ENCODE measurements at regions not wholly inside any gene's neighbourhood (a gene's known extent, or its start where the extent isn't known, plus 50 kb on each side); places are given as distances from the start of the nearest gene placed in this dataset.
"Not testable (repeated sequence)": the region's sequence is repeated elsewhere in the genome, so short reads cannot be mapped to it uniquely, and the experiment has no call there.

DNA sequence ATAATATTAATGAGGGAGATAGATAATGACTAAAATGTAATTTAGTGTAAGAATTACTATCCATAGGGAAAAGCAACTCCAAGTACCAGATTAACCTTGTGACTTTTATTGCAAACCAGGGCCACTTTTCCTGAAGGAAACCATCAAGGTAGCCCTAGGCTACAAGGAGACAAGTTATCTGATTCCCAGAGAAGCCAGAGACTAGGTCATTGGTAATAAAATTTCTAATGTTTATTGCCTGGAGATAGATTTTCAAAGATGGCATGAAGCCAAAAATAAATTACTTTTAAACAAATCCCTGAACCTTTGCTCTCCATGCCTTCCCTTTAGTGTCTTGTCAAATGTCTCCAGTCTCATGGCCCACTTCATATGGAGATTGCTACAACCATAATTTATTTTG, 610.1 kb upstream of the SLC10A2 start:
- no peak for DNase-seq (ENCODE audit: low read depth in 2 of 3, low spot score in 1 of 3)

DNA sequence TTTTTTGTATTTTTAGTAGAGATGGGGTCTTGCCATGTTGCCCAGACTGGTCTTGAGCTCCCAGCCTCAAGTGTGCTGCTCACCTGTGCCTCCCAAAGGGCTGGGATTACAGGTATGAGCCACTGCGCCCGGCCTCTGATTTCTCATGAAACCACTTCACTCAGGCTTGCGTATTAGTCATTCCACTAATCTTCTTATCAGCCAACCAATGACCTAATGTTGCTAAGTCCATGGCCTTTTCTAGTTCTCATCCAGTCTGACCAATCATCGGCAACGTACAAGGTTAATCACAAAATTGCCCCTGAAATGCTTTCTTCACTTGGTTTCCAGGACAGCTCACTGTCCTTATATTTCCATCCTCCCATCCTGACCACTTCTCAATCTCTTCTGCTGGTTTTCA, 605.3 kb upstream of the SLC10A2 start:
- DNase-seq (ENCODE audit: low read depth in 2 of 3, low spot score in 1 of 3): no peak

DNA sequence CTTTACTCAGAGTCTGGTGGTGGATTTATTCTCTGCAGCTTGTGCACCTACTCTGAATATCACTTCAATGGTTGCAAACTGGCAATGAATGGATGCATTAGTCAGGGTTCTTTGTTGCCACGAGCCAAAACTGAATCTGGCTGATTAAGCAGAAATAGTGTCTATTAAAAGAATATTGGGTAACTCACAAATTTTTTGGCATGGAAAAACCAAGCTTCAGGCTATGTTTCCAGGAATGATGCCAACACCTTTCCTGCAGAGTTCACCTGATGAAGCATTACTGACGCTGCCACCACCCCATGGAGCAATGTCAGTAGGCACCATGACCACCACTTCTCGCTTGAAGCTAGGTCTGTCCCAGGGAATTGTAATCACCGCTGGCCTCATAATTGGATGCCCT, 597.8 kb upstream of the SLC10A2 start:
- no peak for DNase-seq (ENCODE audit: low read depth in 2 of 3, low spot score in 1 of 3)

DNA sequence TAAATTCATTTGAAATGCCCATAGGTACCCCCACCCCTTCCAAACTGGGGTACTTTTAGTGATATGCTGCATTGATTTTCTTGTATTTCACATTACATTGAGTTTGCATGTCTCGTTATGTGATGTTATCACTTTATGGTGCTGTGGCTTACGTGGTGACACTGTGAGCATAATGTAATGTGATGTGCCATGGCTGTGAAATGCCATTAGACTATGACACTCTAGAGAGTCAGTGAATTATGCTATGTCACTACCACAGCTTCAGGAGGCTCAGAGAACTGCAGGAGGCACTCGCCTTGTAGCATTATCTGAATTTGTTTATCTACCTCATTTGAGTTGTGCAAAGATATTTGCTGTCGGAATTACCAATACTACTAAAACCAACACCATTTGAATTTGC, 590.1 kb upstream of the SLC10A2 start:
- no peak for DNase-seq (ENCODE audit: low read depth in 2 of 3, low spot score in 1 of 3)

DNA sequence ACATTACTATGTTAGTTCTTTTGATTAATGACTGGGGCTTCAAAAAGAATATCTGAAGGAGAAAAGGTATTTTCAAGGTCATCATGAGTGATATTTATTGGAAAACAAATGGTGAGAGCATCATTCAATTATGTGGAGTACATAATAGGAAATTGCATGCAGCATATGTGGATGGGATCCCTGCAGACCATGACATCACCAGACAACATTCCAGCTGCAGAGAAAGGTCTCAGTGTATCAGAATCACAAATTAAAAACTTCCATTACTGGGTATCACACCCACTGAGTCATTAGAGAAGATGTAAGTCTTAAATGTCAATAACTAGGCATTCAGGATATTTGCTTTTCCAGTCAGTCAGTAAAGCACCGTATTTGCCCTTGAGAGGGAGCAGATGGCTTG, 574.4 kb upstream of the SLC10A2 start:
- DNase-seq (ENCODE audit: low read depth in 2 of 3, low spot score in 1 of 3): no peak

DNA sequence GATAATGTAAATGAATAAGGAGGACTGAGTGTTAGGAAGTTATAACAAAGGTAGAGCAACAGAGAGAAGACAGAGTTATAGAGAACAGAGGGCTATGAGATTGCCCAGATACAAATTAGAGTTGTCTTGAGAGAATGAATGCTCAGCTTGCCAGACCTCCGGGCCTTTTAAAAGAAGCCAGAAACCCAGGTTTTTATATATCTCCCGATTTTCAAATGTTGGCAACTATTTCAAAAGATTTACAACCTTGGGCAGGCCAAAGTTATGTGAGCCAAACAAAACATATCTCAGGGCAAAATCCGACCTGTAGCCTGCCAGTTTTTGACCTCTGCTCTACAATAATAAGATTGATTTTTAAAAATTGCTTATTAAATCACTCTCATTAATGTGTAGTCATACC, 573.1 kb upstream of the SLC10A2 start:
- DNase-seq (ENCODE audit: low read depth in 2 of 3, low spot score in 1 of 3): no peak

DNA sequence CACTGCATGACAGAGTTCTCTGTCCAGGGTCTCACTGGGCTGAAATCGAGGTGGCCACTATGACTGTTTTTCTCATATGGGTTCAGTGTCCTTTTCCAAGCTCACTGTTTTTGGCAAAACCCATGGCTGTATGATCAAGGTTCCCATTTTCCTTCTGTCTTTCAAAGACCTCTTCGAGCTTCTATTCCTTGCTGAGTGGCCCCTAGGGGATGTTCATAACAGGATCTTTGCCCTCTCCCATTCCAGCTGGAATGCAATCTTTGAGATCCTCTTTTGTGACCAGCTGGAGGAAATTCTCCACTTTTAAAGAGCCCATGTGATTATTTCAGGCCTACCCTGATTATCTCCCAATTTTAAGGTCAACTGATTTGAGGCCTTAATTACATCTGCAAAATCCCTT, 572.5 kb upstream of the SLC10A2 start:
- DNase-seq (ENCODE audit: low read depth in 2 of 3, low spot score in 1 of 3): no peak

DNA sequence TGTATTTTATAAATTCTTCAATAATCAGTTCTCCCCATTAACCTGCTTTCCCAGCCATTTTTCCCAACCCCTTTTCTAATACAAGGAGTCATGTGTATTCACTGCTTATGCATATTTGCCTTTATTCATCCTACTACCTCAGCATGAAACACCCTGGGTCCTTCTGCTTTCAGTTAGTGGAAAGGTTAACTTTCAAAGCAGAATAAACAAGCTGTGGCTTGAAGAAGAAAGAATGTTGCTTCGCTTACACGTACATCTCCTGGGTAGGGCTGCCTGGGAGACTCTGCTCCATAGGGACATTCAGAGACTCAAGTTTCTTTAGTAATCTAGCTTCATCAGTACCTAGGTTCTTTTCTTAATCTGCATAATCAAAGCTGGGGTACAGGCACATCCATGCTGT, 567.8 kb upstream of the SLC10A2 start:
- DNase-seq (ENCODE audit: low read depth in 2 of 3, low spot score in 1 of 3): no peak

DNA sequence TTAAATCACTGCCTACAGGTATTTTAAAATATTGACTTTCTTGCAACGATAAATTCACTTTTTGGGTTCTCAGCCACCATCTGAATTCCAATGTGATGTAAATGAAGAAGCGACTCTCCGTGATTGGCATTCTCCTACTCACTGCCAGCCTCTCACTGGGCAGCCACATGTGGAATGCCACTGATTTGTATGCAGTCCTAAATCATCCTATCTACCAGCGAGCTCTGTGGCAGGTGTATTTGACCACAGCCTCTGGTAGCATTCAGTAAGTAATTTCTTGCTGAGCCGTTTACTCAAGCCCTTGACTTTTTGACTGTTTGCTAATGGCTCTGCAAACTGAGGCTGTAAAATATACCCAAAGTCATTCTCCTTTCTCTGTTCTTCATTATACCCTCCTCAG, 559.0 kb upstream of the SLC10A2 start:
- DNase-seq (ENCODE audit: low read depth in 2 of 3, low spot score in 1 of 3): no peak

DNA sequence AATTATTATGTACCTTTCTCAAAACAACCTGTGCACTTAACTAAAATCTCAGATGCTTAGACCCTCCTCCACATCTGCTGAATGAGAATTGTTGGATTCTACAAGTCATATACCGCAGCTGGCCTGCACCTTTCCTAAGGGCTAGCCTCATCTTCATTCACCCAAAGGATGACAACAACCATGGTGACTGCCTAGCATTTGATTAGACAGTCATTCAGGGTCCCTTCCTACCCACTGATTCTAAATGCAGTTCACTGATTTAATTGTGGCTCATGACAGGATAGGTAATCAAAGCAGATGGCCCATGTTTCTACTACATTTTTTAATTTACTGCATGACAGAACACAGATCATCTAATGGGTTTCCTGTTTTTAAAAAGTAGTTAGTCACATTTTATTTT, 551.9 kb upstream of the SLC10A2 start:
- DNase-seq (ENCODE audit: low read depth in 2 of 3, low spot score in 1 of 3): no peak

DNA sequence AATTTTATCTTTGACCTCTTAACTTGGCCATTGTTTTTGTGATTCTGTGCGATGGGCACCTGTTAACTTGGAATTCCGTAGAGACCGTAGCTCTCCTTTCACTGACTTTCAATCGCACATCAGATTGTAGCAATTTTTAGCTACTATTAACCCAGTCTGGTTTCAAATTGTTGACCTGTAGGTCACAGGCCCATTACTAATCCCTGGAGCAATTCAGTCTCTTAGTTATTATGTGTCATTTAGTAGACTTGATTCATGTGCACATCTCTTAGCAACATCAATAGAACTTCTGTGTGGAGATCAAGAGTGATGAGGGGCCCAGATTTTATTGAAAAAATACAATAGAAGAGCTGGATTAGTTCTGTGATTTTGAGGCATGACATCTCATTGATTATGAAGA, 549.6 kb upstream of the SLC10A2 start:
- DNase-seq (ENCODE audit: low read depth in 2 of 3, low spot score in 1 of 3): no peak

DNA sequence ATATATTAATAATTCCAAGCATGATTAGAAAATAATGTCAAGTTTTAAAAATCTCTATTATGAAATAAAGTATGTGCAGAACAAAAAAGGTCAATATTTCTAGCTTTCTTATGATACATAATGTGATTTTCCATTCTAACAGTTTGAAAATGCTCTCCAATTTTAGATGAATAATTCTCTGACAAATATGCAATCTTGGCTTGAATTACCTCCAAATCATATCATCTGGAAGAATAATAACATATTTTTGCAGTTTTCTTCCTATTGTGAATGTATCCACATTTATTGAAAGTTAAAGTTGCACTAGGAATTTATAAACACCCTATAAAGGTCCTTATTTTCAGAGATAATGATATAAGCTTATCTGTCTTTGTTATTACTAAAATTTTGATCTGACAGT, 548.5 kb upstream of the SLC10A2 start:
- no peak for DNase-seq (ENCODE audit: low read depth in 2 of 3, low spot score in 1 of 3)

DNA sequence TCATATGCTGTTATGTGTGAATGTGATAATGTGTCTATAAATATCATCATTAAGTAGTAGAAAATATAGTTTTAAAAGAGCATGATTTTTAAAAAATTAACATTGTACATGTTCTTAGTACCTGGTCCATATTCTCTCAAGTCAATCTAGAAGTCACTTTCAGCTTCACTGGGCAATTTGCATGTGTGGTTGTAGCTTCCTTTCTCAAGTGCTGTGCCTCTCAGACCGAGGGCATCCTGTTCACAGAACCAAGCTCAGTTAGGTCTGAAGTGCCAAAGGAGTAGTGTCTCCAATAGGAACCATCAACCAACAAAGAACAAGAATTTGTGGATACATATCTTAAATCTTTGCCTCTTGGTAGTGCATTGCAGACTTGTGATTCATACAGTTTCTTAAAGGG, 541.8 kb upstream of the SLC10A2 start:
- DNase-seq (ENCODE audit: low read depth in 2 of 3, low spot score in 1 of 3): no peak

DNA sequence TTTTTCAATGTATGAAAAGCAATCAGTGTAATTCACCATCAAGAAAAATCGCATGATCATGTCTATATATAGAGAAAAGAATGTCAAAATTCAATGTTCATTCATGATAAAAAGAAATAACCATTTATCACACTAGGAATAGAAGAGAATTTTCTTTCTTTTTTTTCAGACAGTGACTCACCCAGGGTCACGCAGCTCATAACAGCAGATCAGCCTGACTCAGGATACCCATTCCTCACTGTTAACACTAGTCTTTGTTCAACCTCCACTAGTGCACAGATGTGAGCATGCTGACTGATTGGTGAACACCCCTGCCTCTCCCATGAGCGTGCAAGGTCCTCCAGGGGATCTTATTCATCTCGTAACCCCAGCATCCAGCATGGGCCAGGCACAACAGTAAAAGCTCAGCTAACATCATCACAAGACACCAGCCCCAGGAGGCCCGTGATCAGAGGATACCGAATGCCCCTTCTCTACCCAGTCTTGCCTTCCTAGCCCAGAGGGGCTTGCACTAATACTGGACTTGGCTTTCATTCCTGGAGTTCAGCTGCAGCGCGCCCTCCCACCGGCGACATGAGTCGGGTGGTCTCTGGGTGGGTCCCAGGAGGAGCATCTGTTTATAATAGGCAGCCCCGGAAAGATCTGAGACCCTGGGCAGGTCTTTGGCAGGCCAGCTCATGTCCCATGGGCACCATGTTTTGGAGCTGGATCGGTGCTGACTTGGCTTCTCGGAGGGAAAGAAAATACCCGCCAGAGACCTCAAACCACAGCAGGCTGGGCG, 539.5 kb upstream of the SLC10A2 start:
- DNase-seq (ENCODE audit: low read depth in 2 of 3, low spot score in 1 of 3): no peak

DNA sequence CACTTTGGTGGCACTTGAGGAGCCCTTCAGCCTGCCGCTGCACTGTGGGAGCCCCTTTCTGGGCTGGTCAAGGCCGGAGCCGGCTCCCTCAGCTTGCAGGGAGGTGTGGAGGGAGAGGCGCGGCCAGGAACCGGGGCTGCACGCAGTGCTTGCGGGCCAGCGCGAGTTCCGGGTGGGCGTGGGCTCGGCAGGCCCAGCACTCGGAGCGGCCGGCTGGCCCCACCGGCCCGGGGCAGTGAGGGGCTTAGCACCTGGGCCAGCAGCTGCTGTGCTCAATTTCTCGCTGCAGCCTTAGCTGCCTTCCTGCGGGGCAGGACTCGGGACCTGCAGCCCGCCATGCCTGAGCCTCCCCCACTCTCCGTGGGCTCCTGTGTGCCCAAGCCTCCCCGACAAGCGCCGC, 533.7 kb upstream of the SLC10A2 start:
- DNase-seq (ENCODE audit: low read depth in 2 of 3, low spot score in 1 of 3): not testable (repeated sequence)

DNA sequence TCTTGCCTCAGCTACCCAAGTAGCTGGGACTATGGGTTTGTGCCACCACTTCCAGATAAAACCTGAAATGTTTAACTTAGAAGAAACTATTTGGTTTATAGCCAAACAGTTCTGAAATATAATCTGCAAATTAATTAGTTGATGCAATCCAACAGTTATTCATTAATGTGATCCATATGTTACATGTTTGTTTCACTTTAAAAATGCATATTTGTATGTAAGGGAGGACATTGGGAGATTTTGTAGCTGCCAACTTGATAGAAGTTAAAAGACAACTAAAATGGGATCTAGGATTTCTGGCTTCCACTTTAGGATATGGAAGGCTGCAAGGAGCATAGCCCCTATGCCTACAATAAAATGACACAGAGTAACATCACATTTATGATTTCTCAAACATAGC, 532.5 kb upstream of the SLC10A2 start:
- no peak for DNase-seq (ENCODE audit: low read depth in 2 of 3, low spot score in 1 of 3)

DNA sequence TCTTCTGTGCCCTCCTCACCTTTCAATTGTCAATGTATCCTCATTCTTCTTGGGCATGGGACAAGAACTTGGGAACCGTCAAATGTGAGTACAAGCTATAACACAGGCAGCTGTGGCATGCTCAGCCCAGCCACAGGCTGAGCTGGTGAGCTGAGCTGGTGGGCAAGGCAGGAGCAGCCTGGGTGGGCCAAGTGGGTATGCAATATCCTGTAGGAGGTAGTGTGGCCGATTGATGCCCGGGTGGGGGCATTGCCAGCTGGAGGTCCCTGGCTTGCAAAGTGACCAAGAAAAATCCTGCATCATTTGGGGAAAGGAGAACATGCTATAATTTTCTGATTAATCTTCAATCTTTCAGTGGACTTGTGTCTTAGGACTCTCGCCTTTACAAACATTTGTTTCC, 507.2 kb upstream of the SLC10A2 start:
- no peak for DNase-seq (ENCODE audit: low read depth in 2 of 3, low spot score in 1 of 3)

DNA sequence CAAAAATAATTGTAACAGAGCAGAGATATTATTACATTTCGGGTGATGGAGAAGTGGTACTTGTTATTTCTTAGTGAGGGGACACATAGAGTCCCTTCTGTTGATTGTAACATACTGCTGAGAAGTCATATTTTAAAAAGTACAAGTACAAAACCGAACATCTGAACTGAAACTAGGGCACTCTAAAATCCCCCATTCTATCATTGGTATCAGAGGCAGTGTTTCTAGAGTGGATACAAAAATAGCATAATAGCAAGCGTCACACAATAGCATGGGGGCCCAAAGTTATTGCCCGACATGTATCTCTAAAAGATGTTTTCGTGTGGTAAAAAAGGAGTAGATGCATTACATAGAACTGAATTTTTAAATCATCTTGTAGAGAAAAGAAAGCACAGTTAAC, 502.1 kb upstream of the SLC10A2 start:
- DNase-seq (ENCODE audit: low read depth in 2 of 3, low spot score in 1 of 3): no peak

DNA sequence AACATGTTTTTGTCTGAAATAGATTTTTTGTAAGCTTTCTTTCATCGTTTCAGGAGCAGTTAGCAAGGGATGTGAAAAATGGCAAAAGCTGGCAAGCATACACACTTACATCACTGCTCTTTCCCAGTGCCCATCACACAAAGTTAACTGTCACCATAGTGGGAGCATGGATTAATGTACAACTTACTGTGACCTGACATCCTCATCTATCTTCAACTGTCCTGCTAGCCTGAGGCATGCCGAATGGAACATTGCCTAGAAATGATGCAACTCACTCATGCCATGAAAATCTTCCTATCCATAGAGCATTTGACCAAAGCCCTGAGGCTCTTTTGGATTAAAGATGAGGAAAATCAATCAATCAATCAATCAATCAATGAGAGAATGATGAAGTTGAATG, 491.7 kb upstream of the SLC10A2 start:
- DNase-seq (ENCODE audit: low read depth in 2 of 3, low spot score in 1 of 3): no peak

DNA sequence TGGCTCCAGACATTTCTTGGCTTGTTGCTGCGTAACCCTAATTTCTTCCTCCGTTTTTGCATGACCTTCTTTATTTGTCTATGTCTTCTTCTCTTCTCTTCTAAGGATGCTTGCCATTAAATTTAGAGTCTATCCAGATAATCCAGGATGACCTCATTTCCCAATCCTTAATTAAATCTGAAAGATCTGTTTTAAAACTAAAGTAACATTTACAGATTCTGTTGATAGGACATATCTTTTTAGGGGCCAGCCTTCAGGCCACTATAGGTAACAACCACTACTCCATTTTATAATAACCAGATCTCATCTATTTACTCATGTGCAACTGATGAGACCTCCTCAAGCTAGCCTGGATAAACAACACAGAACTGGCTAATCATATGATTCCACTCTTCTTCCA, 490.5 kb upstream of the SLC10A2 start:
- DNase-seq (ENCODE audit: low read depth in 2 of 3, low spot score in 1 of 3): no peak

DNA sequence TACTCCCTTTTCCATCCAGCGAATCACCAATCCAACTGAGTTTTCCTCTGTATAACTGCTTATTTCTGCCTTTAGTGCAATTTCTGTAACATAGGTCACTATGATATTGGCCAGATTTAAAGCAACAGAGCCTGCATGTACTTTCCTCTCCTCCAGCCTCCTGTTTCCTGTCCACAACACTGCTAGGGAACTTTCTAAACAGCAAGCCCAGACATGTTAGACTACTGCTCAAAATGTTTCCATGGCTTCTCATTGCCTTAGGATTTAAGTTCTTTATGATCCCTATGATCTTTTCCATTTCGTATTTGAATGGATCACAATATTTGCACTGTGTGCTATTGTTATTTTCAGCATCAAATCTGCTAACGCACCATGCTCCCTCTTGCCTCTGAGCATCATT, 481.7 kb upstream of the SLC10A2 start:
- no peak for DNase-seq (ENCODE audit: low read depth in 2 of 3, low spot score in 1 of 3)

DNA sequence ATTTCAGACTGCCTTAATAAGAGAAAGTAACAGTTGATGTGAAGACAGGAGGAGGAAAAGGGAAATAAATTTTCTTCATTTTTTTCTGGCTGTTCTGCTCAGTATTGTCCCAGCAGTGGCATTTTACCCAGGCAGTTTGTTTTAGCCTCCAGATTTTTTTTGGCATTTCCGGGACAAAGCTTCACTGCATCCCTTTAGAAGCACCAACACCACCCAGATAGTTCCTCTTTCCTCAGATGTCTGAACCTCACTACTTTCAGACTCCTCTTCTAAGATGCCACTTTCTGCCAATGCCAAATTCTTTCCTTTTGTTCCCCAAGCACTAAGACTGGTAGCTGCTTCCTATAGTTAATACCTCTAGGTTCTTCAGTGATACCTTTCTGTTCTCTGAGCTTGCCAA, 480.1 kb upstream of the SLC10A2 start:
- DNase-seq (ENCODE audit: low read depth in 2 of 3, low spot score in 1 of 3): no peak

DNA sequence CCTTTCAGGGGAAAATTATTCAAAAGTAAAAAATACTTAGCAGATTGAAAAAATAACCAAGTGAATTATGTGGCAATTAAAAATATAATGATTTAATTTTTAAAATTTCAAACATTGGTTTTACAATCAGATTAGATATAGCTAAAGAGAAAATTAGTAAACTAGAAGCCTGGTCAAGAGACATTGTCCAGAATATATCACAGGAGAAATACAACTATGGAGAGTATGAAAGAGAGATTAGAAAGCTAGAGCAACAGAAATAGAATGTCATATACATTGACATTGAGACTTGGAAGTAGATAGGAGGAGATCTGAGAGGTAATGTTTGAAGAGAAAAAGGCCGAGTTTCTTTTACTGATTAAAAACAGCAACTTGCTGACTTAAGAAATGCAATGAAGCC, 476.4 kb upstream of the SLC10A2 start:
- no peak for DNase-seq (ENCODE audit: low read depth in 2 of 3, low spot score in 1 of 3)

DNA sequence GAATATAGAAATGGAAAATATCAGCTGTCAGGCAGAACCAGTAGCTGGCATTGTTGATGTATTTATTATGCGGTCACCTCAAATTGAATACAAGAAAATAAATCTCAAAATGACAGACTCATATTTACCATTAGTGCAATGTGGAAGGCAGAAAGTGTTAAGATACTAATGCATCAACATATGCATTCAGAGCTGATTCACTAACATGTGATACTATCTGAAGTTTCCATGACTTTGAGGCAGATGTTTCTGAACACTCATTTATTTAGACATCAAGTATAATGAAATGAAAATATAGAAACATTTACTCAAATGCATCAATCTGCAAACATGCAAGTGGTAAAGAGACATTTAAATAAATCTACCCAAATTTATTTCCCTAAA, 474.2 kb upstream of the SLC10A2 start:
- no peak for DNase-seq (ENCODE audit: low read depth in 2 of 3, low spot score in 1 of 3)
